CD4-positive, alpha-beta T cell treated with Interleukin-4 for 1 hour (primary cell): ENCODE measurements at regions not wholly inside any gene's neighbourhood (a gene's known extent, or its start where the extent isn't known, plus 50 kb on each side); places are given as distances from the start of the nearest gene placed in this dataset.
"Not testable (repeated sequence)": the region's sequence is repeated elsewhere in the genome, so short reads cannot be mapped to it uniquely, and the experiment has no call there.

Experiments used
- DNase-seq, 2 donors: peaks; one replicate each; pipeline ENCODE4 v3.0.0-alpha.2; 2020 to 2022

DNA sequence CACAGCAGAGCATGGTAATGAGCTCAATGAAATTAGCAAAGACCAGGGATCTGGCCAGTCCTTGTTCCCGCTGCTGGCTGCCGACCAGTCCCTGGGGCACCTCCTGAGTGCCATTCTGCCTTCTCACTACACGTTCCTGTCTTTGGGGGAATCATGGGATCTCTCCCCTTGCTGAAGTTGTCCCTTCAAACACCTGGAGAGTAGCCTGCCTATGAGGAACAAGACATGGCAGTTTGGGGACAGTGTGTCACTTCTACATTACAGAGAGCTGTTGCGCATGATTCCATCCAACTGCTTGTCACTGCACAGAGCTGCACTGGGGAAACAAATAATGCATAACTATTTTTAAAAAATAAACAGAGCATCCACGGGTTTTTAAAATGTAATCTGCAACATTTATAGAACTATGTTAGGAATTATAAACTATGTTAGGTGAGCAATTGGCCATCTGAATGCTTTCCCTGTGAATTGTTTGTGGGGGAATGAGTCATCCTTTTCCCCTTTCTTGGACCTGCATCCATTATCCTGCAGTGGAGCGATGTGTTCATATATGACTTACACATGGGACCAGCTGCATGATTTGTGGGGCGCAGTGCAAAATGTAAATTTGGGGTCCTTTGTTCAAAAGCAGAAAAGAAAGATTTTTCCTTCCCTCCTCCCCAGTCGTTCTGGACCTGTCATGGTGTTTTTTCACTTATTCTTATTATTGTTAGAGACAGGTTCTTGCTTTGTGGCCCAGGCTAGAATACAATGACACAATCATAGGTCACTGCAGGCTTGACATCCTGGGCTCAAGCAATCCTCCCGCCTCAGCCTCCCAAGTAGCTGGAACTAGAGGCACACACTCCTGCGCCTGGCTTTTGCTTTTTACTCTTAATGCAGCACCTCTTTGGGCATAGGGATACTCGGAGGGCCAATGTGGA, 115.0 kb upstream of the TBL1X start:
- no peak for DNase-seq

DNA sequence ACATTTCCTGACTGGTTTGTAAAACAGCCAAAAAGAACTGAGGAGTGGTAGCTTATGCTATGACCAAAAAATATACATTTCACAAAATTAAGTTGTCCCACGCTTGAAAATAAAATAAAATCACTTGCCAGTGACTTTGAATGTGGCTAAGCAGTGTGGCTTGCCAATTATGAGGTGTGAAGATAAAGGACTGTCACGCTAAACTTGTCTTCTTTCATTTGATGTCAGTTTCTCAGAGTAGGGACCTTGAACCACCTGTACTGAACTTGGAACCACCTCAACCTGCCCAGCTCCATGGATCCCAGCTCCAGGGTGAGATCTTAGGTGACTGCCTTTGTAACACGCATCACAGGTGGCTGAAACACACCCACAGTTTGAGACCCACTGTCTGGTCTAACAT, 113.7 kb upstream of the TBL1X start:
- DNase-seq = no peak

DNA sequence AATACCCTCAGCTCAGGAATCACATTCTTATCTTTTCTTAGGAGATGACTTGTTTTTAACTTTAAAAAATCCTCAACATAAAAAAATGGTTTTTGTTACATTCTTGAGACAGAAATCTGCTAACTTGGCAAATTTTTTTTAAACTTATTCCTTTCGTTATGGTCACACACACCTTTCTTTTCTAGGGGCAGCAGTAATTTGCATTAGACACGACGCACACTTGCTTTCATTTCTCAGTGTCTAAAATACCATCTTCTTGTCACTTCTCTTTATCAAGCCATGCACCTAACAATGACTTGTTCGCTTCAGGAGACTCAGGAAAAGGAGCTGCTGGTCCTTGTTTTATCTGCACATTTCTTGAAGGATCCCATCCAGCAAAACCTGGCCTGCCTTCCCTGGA, 112.6 kb upstream of the TBL1X start:
- no peak for DNase-seq

DNA sequence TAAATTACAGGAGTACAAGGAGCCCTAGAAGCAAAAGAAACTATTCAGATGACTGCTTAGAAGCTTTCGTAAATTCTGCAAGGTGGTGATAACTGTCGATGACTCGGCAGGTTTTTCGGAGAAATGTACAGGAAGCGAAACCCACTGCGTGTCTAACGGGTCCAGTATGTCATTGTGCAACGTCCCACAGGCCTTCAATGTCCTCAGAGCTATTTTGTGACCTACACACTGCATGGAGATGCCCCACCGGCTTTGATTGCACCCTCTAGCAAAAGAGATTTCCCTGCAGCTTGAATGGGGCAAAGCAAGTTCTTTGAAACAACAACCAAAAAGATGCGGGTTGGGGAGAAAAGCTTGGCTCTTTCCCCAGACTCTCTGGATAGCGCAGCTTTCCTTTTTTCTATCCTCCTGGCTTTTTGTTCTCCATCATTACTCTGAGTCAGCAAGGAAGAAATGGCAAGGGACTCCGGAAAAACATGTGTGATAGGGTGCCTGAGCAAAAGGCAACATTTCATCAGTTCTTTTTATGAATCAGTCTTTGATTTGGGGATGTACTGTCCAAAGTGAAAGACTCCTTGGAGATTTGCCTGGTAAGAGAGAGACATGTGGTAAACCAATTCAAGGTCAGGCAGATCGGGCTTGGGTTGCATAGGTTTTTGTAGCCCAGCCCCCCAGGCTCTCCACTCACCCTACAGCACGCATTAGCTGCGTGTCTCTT, 112.0 kb upstream of the TBL1X start:
- DNase-seq = peak; percentile 60 to 78

DNA sequence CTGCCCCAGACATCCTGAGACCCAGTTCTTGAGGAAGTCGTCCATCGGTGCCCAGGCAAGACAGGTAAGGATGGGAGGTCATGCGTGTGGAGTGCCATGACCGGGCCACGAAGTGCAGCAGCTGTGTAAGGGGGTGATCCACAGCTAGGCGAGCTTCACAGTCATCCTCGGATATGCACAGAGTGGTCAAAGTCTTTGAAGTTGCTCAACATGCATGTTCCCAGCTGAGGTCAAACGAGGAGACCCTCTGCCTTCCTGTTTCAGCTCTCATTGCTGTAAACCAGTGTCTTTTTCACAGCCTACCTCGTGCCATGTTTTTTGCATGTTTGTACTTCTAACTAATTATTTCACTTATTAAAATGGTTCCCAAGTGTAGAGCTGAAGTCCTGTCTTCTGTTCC, 109.9 kb upstream of the TBL1X start:
- DNase-seq = no peak

- peak; percentile 60 to 64 for DNase-seq
These were observed 109.1 kb upstream of the TBL1X start for GRCh38 chrX:9355739-9356138.

GRCh38 chrX:9356846-9357245, 108.0 kb upstream of the TBL1X start:
- DNase-seq = no peak

DNA sequence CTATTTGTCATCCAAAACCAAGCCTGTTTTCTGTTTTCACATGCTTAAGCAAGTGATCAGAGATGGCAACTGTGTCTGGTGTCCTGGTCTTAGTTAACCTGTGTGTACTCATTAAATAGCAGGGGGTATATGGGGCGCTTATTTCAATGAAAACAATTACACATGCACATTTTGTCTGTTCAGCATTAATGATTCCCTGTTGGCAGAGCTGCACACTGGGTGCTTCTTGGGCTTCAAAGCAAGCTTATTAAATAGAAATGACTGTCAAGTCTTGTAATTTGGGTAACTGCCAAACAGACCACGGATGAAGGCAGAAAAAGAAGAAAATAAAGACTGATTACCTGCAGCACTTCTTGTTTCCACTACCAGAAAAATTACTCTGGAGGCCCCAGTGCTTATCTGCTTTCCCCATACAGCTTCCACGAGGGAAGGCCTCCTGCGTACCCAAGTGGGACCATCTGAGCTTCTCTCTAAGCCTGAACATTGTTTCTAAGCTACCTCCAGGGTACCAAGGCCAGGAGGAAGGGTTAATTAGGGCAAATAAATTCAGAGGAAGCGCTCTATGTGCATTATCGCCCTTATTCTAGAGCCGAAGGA, 107.2 kb upstream of the TBL1X start:
- DNase-seq = no peak

GRCh38 chrX:9362363-9362928, 102.4 kb upstream of the TBL1X start:
- DNase-seq = no peak

DNA sequence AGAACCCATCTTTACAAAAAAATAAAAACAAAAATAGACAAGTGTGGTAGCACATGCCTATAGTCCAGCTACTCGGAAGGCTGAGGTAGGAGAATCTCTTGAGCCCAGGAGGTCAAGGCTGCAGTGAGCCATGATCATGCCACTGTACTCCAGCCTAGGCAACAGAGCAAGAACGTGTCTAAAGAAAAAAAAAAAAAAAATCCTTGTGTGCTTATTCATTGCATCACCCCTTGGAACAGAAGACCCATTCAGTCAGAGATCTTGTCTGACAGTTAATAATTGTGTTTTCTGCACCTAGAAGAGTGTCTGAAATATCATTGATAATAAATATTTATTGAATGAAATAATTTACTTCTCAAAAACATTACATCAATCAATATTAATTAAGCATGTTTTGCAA, 97.4 kb upstream of the TBL1X start:
- DNase-seq = no peak

- no peak for DNase-seq
These were observed 96.6 kb upstream of the TBL1X start for GRCh38 chrX:9368262-9368661.

DNA sequence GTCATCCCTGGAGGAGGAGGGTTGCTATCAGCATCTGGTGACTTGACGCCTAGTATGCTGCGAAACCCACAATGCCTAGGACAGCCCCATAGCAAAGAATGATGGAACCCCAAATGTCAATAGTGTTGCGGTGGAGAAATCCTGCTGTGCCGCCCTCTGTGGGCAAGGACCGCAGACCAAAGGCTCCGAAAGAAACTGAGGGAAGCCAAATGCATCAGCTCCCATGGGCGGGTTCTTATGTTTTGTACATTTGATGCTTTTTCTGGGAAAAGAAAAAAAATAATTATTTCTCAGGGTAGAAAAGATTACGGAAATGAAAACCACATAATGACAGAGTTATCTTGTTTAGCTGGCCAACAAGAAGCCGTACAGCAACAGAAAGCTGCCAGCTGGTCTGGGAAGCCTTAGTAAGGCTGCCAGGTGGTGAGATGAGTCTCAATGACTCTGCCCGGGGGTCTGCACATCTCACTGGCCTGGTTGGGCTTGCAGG, 95.0 kb upstream of the TBL1X start:
- no peak for DNase-seq

DNA sequence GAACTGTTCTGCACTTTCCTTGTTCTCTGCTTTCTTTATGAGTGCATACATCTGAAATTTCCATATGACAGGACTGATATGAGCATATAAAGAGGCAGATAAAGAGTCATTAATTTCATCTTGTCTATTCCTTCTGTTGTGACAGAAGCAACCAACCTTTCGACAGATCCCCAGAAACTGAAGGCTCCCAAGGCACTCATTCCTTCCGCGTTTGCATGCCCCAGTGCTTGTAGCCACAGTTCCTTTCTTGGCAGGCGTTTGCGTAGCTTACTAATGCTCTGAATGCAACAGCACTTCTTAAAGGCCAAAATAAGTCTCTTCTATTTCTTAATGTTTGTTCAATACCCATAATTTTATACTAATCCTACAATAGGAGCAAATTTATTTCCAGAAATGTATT, 94.0 kb upstream of the TBL1X start:
- no peak for DNase-seq

GRCh38 chrX:9372866-9373265, 92.0 kb upstream of the TBL1X start:
- no peak for DNase-seq

GRCh38 chrX:9373789-9374188, 91.1 kb upstream of the TBL1X start:
- DNase-seq = no peak

- no peak for DNase-seq
These were observed 90.3 kb upstream of the TBL1X start for GRCh38 chrX:9374555-9374954.

DNA sequence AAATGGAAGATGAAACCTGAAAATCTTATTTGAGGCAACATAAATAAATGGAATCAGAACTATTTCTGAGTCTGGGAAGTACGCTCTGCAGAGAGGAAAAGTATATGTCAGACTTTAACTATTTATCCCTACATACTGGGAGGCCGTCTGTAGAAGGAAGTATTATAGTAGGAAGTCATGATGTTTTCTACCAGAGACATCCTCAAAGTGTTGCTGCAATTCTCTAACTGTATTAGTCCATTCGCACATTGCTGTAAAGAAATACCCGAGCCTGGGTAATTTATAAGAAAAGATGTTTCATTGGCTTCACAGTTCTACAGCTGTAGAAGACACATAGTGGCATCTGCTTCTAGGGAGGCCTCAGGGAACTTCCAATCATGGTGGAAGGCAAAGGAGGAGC, 88.7 kb upstream of the TBL1X start:
- DNase-seq = no peak

DNA sequence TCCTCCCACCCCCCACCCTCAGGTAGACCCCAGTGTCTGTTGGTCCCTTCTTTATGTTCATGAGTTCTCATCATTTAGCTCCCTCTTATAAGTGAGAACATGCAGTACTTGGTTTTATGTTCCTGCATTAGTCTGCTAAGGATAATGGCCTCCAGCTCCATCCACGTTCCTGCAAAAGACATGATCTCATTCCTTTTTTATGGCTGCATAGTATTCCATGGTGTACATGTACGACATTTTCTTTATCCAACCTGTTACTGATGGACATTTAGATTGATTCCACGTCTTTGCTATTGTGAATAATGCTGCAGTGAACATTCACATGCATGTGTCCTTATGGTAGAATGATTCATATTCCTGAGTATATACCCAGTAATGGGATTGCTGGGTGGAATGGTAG, 87.6 kb upstream of the TBL1X start:
- DNase-seq = not testable (repeated sequence)

DNA sequence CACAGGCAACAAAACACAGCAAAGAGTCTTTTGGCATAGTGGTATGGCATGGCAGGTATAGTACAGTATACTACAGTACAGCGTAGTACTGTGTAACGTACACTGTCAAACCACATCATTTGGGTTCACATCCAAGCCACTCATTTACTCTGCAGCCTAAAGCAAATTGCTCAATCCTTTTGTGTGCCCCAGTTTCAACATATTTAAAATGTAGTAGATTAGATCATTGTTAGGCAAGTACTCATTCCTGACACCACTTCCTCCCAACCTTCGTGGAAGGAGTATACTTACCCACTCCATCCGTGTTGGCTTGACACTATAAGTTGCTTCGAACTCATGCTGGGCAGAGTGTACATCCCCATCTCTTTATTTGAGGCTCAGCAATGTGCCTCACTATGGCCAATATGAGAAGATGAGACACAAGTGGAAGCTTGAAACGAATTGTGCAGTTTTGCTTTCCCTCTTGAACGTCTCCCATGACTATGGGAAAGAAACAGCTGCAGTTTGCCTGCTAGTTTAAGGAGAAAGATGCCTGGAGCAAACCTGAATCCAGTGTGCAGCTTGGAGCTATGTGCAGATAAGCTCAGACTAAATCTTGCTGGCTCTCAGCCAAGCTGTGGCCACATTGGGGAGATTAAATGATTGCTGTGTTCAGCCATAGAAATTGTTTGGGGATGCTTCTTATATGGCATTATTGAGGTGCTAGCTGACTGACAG, 85.7 kb upstream of the TBL1X start:
- peak in 1 of 2 donors; percentile 13 for DNase-seq

DNA sequence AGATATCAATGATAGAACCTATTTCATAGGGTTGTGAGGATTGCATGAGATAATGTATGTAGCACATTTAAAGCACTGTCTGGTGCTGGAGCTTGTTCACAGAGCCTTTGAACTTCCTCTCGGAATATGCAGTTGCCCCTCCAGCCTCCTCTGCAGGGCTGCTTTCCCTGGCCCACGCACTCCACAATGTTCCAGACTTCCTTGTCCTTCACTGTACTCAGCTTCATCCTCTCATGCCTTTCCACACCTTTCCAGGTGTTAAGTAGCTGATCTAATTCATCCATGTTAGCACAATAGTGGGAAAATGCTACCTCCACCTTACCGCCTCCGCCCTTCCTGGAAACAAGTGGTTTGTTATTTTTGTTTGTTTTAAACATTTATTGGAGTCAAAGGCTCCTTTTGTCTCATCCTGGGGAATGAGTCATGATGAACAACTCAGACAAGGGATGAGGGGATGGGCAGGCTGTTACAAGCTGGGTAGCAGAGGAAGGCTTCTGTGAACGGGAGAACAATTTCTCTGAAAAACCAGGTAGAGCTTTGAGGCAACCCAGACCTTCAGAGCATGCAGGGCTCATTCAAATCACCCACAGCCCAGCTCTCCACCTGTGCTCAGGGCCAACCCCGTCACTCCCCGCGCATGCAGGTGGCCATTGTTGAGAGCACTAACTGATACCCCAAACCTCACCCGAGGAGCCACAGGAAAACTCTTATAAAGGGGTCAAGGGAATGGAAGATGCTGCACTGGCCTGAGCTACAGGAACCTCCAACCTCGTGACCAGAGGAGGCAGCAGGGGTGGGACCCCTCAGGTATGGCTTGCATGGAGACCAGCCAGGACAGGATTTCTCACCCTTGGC, 84.9 kb upstream of the TBL1X start:
- DNase-seq = no peak

DNA sequence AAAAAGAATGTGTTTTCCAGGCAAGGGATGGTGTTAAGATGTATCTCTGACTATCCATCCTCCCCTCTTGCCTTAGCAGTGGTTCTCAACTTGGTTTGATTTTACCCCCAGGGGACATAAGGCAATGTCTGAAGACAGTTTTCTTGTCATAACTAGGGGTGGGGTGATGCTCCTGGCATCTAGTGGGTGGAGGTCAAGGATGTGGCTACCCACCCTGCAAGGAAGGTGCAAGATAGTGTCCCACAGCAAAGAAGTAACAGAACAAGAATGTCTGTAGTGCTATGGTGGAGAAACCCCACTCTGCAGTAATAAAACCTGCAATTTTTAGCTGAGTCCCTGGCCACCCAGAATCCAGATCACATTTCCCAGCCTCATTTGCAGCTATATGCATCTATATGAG, 81.2 kb upstream of the TBL1X start:
- DNase-seq = peak in 1 of 2 donors; percentile 1

GRCh38 chrX:9388450-9388849, 76.4 kb upstream of the TBL1X start:
- DNase-seq = no peak
